OCI-LY3 (cell line): ENCODE measurements at regions not wholly inside any gene's neighbourhood (a gene's known extent, or its start where the extent isn't known, plus 50 kb on each side); places are given as distances from the start of the nearest gene placed in this dataset.

Experiments
- EZH2phosphoT487 ChIP-seq: fragments of 200-600 bp; shearing (Covaris generic); IDR thresholded peaks from 2 replicates; pipeline ENCODE4 v1.6.1; 2018; ENCODE audit warnings: antibody characterized with exemption, mixed run types, low read depth
- TF ChIP-seq, protein P1 (sequence below): fragments of 200-600, 300-600 bp; sonication (generic); IDR thresholded peaks from 2 replicates; pipeline ENCODE4 v1.5.1; 2014; ENCODE audit warnings: antibody characterized with exemption, low read length, low read depth

DNA sequence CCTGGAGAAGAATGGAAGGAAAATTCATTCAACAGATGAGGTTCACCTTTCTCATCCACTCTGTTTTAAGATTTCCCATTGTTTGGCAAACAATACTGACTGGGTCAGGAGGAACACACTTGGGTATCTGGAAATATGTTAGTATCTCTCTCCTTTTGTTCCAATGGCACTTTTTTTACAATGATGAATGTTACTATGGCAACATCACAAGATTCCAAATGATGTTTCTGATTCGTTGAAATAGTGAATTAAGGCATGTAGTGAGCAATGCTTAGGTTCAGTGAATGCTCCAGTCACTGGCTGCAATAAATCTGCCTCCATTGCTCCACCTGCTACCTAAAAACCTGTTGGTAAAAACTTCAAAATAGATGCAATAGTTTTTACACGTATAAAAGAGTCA is 392.8 kb downstream of the DNAH5 start:
- TF ChIP-seq, protein P1, sequence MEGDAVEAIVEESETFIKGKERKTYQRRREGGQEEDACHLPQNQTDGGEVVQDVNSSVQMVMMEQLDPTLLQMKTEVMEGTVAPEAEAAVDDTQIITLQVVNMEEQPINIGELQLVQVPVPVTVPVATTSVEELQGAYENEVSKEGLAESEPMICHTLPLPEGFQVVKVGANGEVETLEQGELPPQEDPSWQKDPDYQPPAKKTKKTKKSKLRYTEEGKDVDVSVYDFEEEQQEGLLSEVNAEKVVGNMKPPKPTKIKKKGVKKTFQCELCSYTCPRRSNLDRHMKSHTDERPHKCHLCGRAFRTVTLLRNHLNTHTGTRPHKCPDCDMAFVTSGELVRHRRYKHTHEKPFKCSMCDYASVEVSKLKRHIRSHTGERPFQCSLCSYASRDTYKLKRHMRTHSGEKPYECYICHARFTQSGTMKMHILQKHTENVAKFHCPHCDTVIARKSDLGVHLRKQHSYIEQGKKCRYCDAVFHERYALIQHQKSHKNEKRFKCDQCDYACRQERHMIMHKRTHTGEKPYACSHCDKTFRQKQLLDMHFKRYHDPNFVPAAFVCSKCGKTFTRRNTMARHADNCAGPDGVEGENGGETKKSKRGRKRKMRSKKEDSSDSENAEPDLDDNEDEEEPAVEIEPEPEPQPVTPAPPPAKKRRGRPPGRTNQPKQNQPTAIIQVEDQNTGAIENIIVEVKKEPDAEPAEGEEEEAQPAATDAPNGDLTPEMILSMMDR = no peak
- no peak for TF ChIP-seq EZH2phosphoT487
